Activated naive CD8-positive, alpha-beta T cell treated with anti-CD3 and anti-CD28 coated beads for 36 hours (primary cell): ENCODE measurements at regions not wholly inside any gene's neighbourhood (a gene's known extent, or its start where the extent isn't known, plus 50 kb on each side); places are given as distances from the start of the nearest gene placed in this dataset.

Source experiments
- DNase-seq: peaks from one replicate; pipeline ENCODE4 v3.0.0; 2021
- H3K27ac Mint-ChIP-seq: one replicate; pipeline ENCODE4 v1.8.0; 2022; ENCODE audit warnings: mild to moderate bottlenecking, moderate library complexity, mixed read lengths
- H3K27me3 Mint-ChIP-seq: one replicate; pipeline ENCODE4 v1.8.0; 2022; ENCODE audit warnings: mild to moderate bottlenecking, mixed read lengths
- H3K36me3 Mint-ChIP-seq: one replicate; pipeline ENCODE4 v1.8.0; 2021; ENCODE audit warnings: mild to moderate bottlenecking, mixed read lengths
- H3K4me1 Mint-ChIP-seq: one replicate; pipeline ENCODE4 v1.8.0; 2021; ENCODE audit warnings: mixed read lengths
- H3K4me3 Mint-ChIP-seq: one replicate; pipeline ENCODE4 v1.8.0; 2022; ENCODE audit warnings: mild to moderate bottlenecking, moderate library complexity, mixed read lengths
- H3K9me3 Mint-ChIP-seq: one replicate; pipeline ENCODE4 v1.8.0; 2022; ENCODE audit warnings: mixed read lengths

- Mint-ChIP-seq H3K4me1 (no peaks in the 10 kb centered on the region), H3K9me3 (no peaks in the 10 kb centered on the region), H3K27me3 (no peaks in the 10 kb centered on the region), H3K27ac (no peak overlapping the region), H3K36me3 (no peaks in the 10 kb centered on the region), H3K4me3 (no peak overlapping the region)
- DNase-seq, result no peak
These were observed 264.0 kb upstream of the DPYD start for GRCh38 chr1:98184856-98185255.

- Mint-ChIP-seq H3K27ac (no peak overlapping the region), H3K9me3 (no peaks in the 10 kb centered on the region), H3K4me3 (no peak overlapping the region), H3K27me3 (no peaks in the 10 kb centered on the region), H3K36me3 (no peaks in the 10 kb centered on the region), H3K4me1 (no peaks in the 10 kb centered on the region)
- no peak for DNase-seq
These were observed 260.4 kb upstream of the DPYD start for GRCh38 chr1:98181036-98181764.

- DNase-seq, result no peak
- H3K4me3 Mint-ChIP-seq, result no peak overlapping the region
- H3K27me3 Mint-ChIP-seq, result no peaks in the 10 kb centered on the region
- H3K36me3 Mint-ChIP-seq, result no peaks in the 10 kb centered on the region
- H3K27ac Mint-ChIP-seq, result no peak overlapping the region
- no peaks in the 10 kb centered on the region for H3K9me3 Mint-ChIP-seq
- no peaks in the 10 kb centered on the region for H3K4me1 Mint-ChIP-seq
These were observed 258.4 kb upstream of the DPYD start for GRCh38 chr1:98179151-98179773.

GRCh38 chr1:98177751-98178150, 256.9 kb upstream of the DPYD start:
- H3K4me3 Mint-ChIP-seq, result no peak overlapping the region
- H3K27me3 Mint-ChIP-seq, result no peaks in the 10 kb centered on the region
- H3K36me3 Mint-ChIP-seq, result no peaks in the 10 kb centered on the region
- H3K4me1 Mint-ChIP-seq, result no peaks in the 10 kb centered on the region
- no peak overlapping the region for H3K27ac Mint-ChIP-seq
- no peaks in the 10 kb centered on the region for H3K9me3 Mint-ChIP-seq
- DNase-seq, result no peak

- H3K36me3 Mint-ChIP-seq, result no peaks in the 10 kb centered on the region
- no peak for DNase-seq
- H3K9me3 Mint-ChIP-seq, result no peaks in the 10 kb centered on the region
- no peaks in the 10 kb centered on the region for H3K27me3 Mint-ChIP-seq
- H3K27ac Mint-ChIP-seq, result no peak overlapping the region
- peaks cover 2% of the 10 kb centered on the region for H3K4me1 Mint-ChIP-seq
- no peak overlapping the region for H3K4me3 Mint-ChIP-seq
These were observed 256.1 kb upstream of the DPYD start for GRCh38 chr1:98176936-98177335.

GRCh38 chr1:98176414-98176813, 255.6 kb upstream of the DPYD start:
- DNase-seq, result no peak
- Mint-ChIP-seq H3K4me1 (peaks cover 2% of the 10 kb centered on the region), H3K27me3 (no peaks in the 10 kb centered on the region), H3K4me3 (no peak overlapping the region), H3K9me3 (no peaks in the 10 kb centered on the region), H3K27ac (no peak overlapping the region), H3K36me3 (no peaks in the 10 kb centered on the region)

GRCh38 chr1:98172578-98172977, 251.7 kb upstream of the DPYD start:
- peaks cover 2% of the 10 kb centered on the region for H3K4me1 Mint-ChIP-seq
- H3K36me3 Mint-ChIP-seq, result no peaks in the 10 kb centered on the region
- H3K9me3 Mint-ChIP-seq, result no peaks in the 10 kb centered on the region
- no peaks in the 10 kb centered on the region for H3K27me3 Mint-ChIP-seq
- no peak overlapping the region for H3K27ac Mint-ChIP-seq
- no peak for DNase-seq
- H3K4me3 Mint-ChIP-seq, result no peak overlapping the region

GRCh38 chr1:98172022-98172421, 251.2 kb upstream of the DPYD start:
- H3K27ac Mint-ChIP-seq, result no peak overlapping the region
- H3K9me3 Mint-ChIP-seq, result no peaks in the 10 kb centered on the region
- H3K27me3 Mint-ChIP-seq, result no peaks in the 10 kb centered on the region

GRCh38 chr1:98164509-98164908, 243.7 kb upstream of the DPYD start:
- DNase-seq, result no peak
- Mint-ChIP-seq H3K4me3 (no peak overlapping the region), H3K27me3 (no peaks in the 10 kb centered on the region), H3K4me1 (no peaks in the 10 kb centered on the region), H3K27ac (no peak overlapping the region), H3K9me3 (peaks cover 1% of the 10 kb centered on the region), H3K36me3 (no peaks in the 10 kb centered on the region)

More at GRCh38 chr1:98172022-98172421, 251.2 kb upstream of the DPYD start:
- no peak for DNase-seq
- H3K4me1 Mint-ChIP-seq, result peaks cover 2% of the 10 kb centered on the region
- no peaks in the 10 kb centered on the region for H3K36me3 Mint-ChIP-seq
- H3K4me3 Mint-ChIP-seq, result no peak overlapping the region

- Mint-ChIP-seq H3K27me3 (no peaks in the 10 kb centered on the region), H3K4me1 (no peaks in the 10 kb centered on the region), H3K36me3 (no peaks in the 10 kb centered on the region), H3K4me3 (no peak overlapping the region), H3K9me3 (peaks cover 2% of the 10 kb centered on the region), H3K27ac (no peak overlapping the region)
- DNase-seq, result no peak
These were observed 236.9 kb upstream of the DPYD start for GRCh38 chr1:98157524-98158313.

- Mint-ChIP-seq H3K4me3 (no peak overlapping the region), H3K9me3 (peaks cover 6% of the 10 kb centered on the region), H3K27ac (no peak overlapping the region), H3K4me1 (no peaks in the 10 kb centered on the region), H3K36me3 (no peaks in the 10 kb centered on the region), H3K27me3 (no peaks in the 10 kb centered on the region)
- DNase-seq, result no peak
These were observed 226.4 kb upstream of the DPYD start for GRCh38 chr1:98147280-98147679.

- Mint-ChIP-seq H3K4me3 (no peak overlapping the region), H3K36me3 (no peaks in the 10 kb centered on the region), H3K27me3 (no peaks in the 10 kb centered on the region), H3K27ac (no peak overlapping the region), H3K9me3 (peaks cover 1% of the 10 kb centered on the region), H3K4me1 (no peaks in the 10 kb centered on the region)
- DNase-seq, result no peak
These were observed 224.8 kb upstream of the DPYD start for GRCh38 chr1:98145655-98146054.

GRCh38 chr1:98143403-98143802, 222.6 kb upstream of the DPYD start:
- Mint-ChIP-seq H3K27me3 (no peaks in the 10 kb centered on the region), H3K4me1 (no peaks in the 10 kb centered on the region), H3K9me3 (no peaks in the 10 kb centered on the region), H3K4me3 (no peak overlapping the region), H3K36me3 (no peaks in the 10 kb centered on the region), H3K27ac (no peak overlapping the region)
- no peak for DNase-seq

- H3K4me1 Mint-ChIP-seq, result no peaks in the 10 kb centered on the region
These were observed 212.3 kb upstream of the DPYD start for GRCh38 chr1:98133131-98133530.

GRCh38 chr1:98130408-98130807, 209.6 kb upstream of the DPYD start:
- no peak overlapping the region for H3K27ac Mint-ChIP-seq
- no peak overlapping the region for H3K4me3 Mint-ChIP-seq
- no peaks in the 10 kb centered on the region for H3K27me3 Mint-ChIP-seq
- H3K4me1 Mint-ChIP-seq, result no peaks in the 10 kb centered on the region
- no peak for DNase-seq
- no peaks in the 10 kb centered on the region for H3K9me3 Mint-ChIP-seq
- no peaks in the 10 kb centered on the region for H3K36me3 Mint-ChIP-seq

More at GRCh38 chr1:98133131-98133530, 212.3 kb upstream of the DPYD start:
- no peak for DNase-seq
- Mint-ChIP-seq H3K36me3 (no peaks in the 10 kb centered on the region), H3K9me3 (no peaks in the 10 kb centered on the region), H3K27ac (no peak overlapping the region), H3K27me3 (no peaks in the 10 kb centered on the region), H3K4me3 (no peak overlapping the region)
